ENCODE measurements at regions not wholly inside any gene's neighbourhood (a gene's known extent, or its start where the extent isn't known, plus 50 kb on each side); places are given as distances from the start of the nearest gene placed in this dataset.

DNA sequence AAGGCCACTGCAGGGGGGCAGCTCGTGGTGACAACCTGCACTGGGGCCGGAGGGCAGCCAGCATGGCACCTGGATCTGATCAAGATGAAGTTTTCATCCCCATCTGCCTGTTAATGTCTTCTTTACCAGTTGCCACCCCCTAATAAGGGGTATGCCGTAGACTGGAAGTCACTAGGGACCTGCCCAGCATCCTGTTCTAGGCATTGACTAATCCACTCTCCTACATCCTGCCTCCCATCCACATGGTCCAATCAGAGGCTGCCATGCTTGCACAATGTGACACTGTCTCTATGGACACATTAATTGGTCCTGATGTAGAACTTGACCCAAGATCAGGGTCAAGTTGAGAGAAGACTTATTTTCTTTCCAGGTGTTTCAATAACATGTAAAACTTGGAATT, 95.1 kb upstream of the LCLAT1 start:
- TF ChIP-seq CTCF (conservative IDR thresholded peaks at IDR 0.05; ENCODE audit: low read length), result no peak
- DNase-seq (ENCODE audit: low read depth), result no peak
- no peak overlapping the region for H3K4me3 ChIP-seq (ENCODE audit: low read length)

DNA sequence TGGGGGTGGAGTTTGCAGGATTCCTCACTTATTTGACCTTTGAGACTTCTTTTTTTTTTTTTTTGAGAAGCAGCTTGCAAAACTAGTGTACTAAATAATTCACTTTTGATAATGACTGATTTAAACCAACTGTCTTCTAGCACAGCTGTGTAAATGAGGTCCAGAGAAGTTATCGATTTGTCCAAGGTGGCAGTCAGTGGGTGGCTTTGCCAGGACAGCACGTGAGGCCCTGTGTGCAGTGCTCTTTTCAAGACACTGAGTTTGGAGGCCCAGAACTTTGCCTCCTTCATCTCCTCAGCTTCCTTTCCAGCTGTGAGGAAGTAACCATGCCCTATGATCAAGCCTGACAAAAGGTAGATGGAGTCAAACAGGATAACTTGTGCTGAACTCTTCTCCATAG, 92.9 kb upstream of the LCLAT1 start:
- H3K4me3 ChIP-seq (ENCODE audit: low read length), result no peak overlapping the region
- DNase-seq (ENCODE audit: low read depth), result no peak
- no peak for TF ChIP-seq CTCF (conservative IDR thresholded peaks at IDR 0.05; ENCODE audit: low read length)

GRCh38 chr2:30354621-30355020, 92.4 kb upstream of the LCLAT1 start:
- no peak for TF ChIP-seq CTCF (conservative IDR thresholded peaks at IDR 0.05; ENCODE audit: low read length)
- no peak overlapping the region for H3K4me3 ChIP-seq (ENCODE audit: low read length)
- no peak for DNase-seq (ENCODE audit: low read depth)

DNA sequence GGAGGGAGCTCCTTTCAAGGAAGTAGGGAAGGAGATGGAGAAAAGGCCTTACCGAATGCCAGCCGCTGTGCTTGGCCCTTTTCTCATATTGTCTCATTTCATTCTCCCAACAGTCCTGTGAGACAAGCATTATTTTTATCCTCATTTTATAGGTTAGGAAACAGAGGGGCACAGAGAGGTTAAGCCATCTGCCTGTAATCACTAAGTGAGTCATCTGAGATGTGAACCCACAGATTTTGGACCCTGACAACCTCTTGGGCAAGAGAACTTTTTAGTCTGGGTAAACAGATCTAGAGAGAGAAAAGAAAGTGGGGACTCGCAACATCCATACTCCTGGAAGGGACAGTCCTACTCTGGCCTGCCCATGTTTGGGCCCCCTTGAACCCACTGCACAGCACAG, 91.7 kb upstream of the LCLAT1 start:
- DNase-seq (ENCODE audit: low read depth), result peak; percentile 55
- no peak for TF ChIP-seq CTCF (conservative IDR thresholded peaks at IDR 0.05; ENCODE audit: low read length)
- H3K4me3 ChIP-seq (ENCODE audit: low read length), result no peak overlapping the region

- no peak overlapping the region for H3K4me3 ChIP-seq (ENCODE audit: low read length)
- peak; percentile 50 for DNase-seq (ENCODE audit: low read depth)
- no peak for TF ChIP-seq CTCF (conservative IDR thresholded peaks at IDR 0.05; ENCODE audit: low read length)
These were observed 91.0 kb upstream of the LCLAT1 start for GRCh38 chr2:30356071-30356470.

DNA sequence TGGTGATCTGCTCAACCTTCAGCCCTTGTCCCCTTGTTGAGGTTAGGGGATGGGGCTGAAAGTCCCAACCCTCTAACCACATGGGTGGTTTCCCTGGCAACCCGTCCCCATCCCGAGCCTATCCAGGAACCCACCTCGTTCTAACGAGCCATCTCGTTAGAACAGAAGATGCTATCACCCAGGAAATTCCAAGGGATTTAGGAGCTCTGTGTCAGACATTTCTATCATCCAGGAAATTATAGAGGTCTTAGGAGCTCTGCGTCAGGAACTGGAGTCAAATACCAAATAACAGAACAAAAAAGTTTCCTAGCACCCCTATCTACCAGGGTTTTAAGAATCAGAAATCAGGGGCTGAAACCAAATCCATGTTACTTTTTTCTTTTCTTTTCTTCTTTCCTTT, 90.3 kb upstream of the LCLAT1 start:
- DNase-seq (ENCODE audit: low read depth), result no peak
- no peak for TF ChIP-seq CTCF (conservative IDR thresholded peaks at IDR 0.05; ENCODE audit: low read length)
- no peak overlapping the region for H3K4me3 ChIP-seq (ENCODE audit: low read length)

DNA sequence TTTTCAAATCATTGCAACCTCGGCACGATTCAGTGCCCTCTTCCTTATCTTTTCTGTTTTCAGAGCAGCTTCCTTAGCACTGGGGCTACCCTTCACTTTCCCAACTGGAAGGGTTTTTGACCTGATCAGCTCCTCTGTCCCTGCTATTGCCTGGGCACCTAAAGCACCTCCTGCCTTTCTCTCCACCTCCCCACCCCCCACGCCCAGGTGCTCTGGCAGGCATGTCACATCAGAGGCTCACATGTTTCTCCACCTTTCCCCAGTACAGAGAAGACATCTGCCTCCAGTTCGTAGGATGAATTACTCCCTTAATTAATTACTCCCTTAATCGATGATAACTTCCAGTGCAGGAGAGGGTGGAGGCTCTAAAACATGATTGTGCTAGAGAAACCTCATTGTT, 88.7 kb upstream of the LCLAT1 start:
- no peak for DNase-seq (ENCODE audit: low read depth)
- no peak overlapping the region for H3K4me3 ChIP-seq (ENCODE audit: low read length)

More for the DNA sequence above, 88.7 kb upstream of the LCLAT1 start:
- TF ChIP-seq CTCF (conservative IDR thresholded peaks at IDR 0.05; ENCODE audit: low read length), result no peak
